Myocyte (in vitro differentiated cells): ENCODE measurements at regions not wholly inside any gene's neighbourhood (a gene's known extent, or its start where the extent isn't known, plus 50 kb on each side); places are given as distances from the start of the nearest gene placed in this dataset.

ENCODE experiments used
- DNase-seq: peaks from one replicate; pipeline ENCODE4 v3.0.0-alpha.2; 2012; ENCODE audit warnings: low read depth

DNA sequence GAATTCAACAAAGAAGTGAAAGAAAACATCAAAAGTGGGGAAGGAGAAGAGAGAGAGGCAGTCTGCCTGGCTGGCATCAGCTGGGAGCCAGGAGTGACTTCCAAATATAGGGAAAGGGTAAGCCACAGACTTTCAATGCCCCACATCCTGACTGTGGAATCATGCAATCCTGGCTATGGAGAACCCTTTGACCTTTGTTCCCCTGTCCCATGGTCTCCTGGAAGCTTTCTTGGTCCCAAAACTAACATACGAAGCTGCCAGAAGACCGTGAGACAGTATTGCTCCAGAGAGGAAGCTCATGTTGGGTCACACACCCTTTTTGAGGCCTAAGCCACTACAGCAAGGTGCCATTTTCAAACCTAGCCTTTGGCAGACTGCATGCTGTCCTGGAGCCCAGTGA is 665.5 kb downstream of the ELAVL2 start:
- DNase-seq = no peak

- DNase-seq = no peak
Observed at GRCh38 chr9:23160952-23161469, 665.0 kb downstream of the ELAVL2 start.

DNA sequence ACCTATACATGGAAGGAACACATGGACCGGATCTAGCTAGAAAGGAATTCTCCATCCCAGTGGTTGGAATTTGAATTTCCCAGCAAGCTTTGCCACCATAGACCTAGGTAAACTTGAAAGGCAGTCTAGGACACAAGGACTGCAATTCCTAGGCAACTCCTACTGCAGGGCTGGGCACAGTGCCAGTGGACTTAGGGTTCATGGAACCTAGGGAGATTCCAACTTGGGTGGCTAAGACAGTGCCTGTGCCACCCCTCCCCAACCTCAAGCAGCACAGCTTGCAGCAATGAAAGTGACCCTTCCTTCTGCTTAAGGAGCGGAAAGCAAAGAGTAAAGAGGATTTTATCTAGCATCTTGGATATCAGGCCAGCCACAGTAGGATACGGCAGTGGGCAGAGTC is 663.3 kb downstream of the ELAVL2 start:
- DNase-seq = no peak

DNA sequence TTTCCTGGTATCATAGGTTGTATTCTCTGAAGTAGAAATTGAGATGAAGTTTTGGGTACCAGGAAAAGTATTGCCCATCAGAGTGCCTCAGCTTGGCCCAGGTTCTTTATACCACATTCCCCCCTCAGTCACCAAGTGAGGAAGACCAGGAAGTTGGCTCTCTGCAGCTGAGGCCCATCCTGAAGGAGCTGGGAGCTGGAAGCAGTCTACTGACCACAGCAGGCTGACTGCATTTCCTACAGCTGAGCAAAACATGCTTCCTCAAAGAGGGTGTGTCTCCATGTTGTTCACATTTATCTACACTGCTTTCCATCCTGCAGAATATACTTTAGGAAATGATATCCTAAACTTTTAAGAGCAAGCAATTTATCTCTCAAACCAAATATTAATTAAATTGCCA is 654.6 kb downstream of the ELAVL2 start:
- DNase-seq = no peak

DNA sequence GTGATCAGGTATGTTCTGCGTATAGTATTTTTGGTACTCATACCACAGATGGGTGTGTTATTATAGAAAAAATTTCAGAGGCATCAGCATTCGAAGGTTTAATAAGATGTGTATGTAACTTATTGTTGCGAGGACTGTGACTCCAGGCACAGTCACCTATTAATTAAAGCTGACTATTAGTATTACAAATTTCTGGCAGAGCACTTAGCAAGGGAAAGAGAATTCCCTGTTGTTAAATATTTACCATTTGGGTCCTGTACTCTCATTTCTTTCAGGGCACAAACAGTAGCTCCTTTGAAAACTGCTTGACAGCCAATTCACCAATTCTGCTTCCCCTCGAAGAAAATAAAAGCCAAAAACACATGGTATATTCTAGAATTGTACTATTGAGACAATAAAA is 653.8 kb downstream of the ELAVL2 start:
- DNase-seq = no peak

GRCh38 chr9:23172979-23173637 is 652.9 kb downstream of the ELAVL2 start:
- no peak for DNase-seq

GRCh38 chr9:23194281-23194680 is 631.8 kb downstream of the ELAVL2 start:
- DNase-seq = no peak

DNA sequence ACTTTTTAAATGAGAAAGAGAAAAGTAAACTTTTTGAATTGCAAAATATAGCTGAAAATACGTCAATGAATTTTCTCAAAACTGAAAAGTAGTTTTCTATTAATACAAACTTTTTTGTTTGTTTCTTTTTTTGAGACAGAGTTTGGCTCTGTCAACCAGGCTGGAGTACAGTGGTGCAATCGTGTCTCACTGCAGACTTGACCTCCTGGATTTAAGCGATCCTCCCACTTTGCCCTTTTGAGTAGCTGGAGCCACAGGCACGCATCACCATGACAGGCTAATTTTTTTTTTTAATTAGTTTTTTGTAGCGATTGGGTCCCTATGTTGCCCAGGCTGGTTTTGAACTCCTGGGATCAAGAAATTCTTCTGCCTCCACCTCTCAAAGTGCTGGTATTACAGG is 610.4 kb downstream of the ELAVL2 start:
- no peak for DNase-seq

- no peak for DNase-seq
Observed at GRCh38 chr9:23219471-23219870, 606.6 kb downstream of the ELAVL2 start.

- DNase-seq = no peak
Observed at GRCh38 chr9:23220171-23220570, 605.9 kb downstream of the ELAVL2 start.

- no peak for DNase-seq
Observed at GRCh38 chr9:23220957-23221356, 605.1 kb downstream of the ELAVL2 start.

DNA sequence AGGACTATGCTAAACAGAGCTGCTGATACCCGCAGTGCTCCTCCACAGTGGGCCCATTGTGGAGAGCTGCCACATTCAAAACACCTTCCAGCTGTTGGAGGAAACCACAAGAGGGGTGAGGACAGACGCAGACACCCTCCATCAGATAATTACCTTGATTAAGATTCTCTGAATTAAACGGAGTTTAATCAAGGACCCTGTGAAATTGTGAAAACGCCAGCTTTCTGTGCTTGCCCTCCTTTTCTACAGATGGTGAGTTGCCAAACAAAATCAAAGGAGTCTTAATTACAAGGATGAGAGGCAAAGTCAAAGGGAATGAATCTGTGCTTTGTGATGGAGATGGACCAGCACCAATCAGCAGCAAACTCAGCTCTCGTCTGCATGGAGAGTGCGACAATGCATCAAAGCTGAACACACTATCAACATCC is 596.1 kb downstream of the ELAVL2 start:
- no peak for DNase-seq

DNA sequence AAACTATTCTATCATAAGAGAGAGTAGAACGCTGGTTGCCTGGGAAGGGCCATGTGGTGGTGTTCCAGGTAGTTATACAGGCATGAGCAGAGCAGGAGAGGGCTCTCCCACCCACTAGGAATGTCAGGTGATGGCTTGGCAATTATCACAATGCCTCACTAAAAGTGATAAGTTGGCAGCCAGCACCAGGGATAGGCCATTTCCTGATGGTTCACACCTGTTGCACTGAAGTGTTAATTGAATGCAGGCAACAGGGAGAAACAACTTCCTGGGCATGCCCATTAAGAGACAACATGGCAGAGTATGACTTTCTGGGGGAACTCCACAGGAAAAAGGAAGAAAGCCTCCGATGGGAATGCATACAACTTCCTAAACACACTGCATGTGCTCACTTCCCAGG is 593.2 kb downstream of the ELAVL2 start:
- no peak for DNase-seq

- no peak for DNase-seq
Observed at GRCh38 chr9:23243523-23243922, 582.5 kb downstream of the ELAVL2 start.

DNA sequence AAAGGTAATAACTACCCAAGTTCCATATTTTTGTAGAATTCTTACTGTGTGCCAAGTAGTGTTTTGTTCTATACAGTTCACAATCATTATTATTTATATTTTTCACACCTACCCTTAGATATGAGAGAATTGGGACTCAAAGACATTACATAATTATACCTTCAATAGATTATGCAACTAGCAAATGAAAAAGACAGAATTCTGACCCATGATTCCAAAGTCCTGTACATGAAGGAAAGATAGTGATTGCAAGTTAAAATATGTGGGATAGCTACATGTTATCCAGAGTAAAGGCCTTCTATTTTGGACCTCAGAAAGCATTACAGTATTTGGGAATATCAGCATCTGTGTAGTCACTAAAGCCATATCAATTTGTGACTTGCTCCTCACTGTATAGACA is 581.0 kb downstream of the ELAVL2 start:
- no peak for DNase-seq

DNA sequence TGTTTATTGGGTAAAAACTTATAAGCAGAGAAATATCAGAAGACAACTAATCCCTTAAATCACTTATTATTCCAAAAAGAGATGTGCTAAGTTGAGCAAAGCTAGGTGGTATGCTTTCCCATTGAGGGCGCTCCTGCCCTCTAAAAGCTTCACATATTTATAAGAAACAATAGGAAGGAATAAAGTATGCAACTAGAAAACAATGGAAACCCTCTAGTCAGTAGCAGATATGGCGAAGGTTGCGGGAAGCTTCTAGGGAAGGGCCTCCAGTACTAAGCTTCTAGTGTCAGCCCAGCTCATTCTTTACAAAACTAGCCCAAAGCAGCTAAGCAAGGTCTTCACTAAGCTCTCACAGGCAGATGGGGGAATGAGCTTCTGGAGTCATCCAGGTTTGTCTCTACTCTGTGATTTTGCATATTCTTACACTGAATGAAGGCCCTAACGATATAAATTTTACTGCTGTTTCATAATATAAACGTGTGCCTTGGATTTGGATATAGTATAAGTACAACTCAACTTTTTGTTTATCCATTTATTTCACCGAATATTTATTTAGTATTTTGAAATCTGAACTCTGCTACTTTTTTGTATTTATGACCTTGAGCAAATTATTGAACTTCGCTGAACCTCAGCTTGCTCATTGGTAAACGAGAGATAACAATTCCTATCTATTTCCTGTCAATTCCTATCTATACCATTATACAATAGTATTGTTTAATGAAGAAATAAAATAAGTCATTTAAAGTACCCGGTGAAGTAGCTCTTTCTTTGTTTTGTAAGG is 571.4 kb downstream of the ELAVL2 start:
- DNase-seq = no peak

GRCh38 chr9:23255346-23255745 is 570.7 kb downstream of the ELAVL2 start:
- no peak for DNase-seq

DNA sequence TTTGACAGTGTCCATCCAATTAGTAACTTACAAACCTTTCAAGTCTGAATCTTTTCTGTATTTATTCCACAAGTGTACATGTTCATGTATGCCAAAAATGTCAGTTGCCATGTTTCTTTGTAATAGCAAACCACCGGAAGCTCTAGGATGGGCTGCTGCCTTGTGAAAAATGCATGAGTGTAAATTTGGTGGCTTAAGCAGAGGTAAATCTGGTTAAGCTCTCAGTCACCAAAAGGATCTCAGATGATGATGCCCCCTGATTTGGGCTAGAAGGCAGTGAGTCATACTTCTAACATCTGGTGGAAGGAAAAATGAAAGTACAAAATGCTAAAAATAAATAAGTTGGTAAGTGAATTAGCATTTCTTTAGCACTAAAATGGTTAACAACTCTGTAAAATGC is 567.5 kb downstream of the ELAVL2 start:
- no peak for DNase-seq

GRCh38 chr9:23278561-23278960 is 547.5 kb downstream of the ELAVL2 start:
- peak; percentile 4 for DNase-seq

- no peak for DNase-seq
Observed at GRCh38 chr9:23287390-23287789, 538.6 kb downstream of the ELAVL2 start.

- DNase-seq = no peak
Observed at GRCh38 chr9:23288545-23288944, 537.5 kb downstream of the ELAVL2 start.

DNA sequence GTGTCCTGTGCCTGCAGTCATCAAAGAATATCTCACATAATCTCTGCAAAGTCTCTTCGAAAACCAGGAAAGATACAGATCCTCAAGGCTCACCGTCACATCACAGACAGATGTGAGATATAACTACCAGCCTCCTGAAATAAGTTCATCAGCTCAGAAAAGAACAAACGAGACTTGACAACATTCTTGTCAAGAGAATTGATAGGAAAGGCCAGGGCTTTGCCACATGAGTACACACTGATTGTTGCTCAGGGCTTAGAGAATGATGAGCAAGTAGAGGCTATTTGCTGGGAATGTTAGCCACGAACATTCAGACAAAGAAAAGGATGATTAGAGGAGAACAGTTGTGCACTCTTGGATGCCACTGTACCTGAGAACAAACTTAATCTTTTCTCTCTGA is 535.1 kb downstream of the ELAVL2 start:
- no peak for DNase-seq

- no peak for DNase-seq
Observed at GRCh38 chr9:23302281-23302680, 523.8 kb downstream of the ELAVL2 start.
